Neural cell (in vitro differentiated cells): ENCODE measurements at regions not wholly inside any gene's neighbourhood (a gene's known extent, or its start where the extent isn't known, plus 50 kb on each side); places are given as distances from the start of the nearest gene placed in this dataset.

ENCODE experiments used
- H2AFZ ChIP-seq: fragments of 200-600, 300-800 bp; sonication (generic), shearing (Covaris generic); 2 replicates; pipeline ENCODE4 v1.6.0; 2014; ENCODE audit warnings: low read depth, mild to moderate bottlenecking, antibody characterized with exemption, low read length, moderate library complexity
- H3F3A ChIP-seq: fragments of 200-600 bp; shearing (Covaris generic); 2 replicates; pipeline ENCODE4 v1.6.1; 2016; ENCODE audit warnings: mild to moderate bottlenecking, moderate library complexity, mixed read lengths, antibody characterized with exemption, low read length; ENCODE audit not compliant: insufficient read depth, poor library complexity, severe bottlenecking
- H3K27ac ChIP-seq: fragments of 200-600, 300-800 bp; sonication (generic), shearing (Covaris generic); 2 replicates; pipeline ENCODE4 v1.5.1; 2014; ENCODE audit warnings: mild to moderate bottlenecking, low read length, moderate library complexity
- H3K27me3 ChIP-seq: fragments of 300-800, 200-600 bp; sonication (generic), shearing (Covaris generic); 2 replicates; pipeline ENCODE4 v1.6.0; 2014; ENCODE audit warnings: mild to moderate bottlenecking, low read depth, low read length, moderate library complexity; ENCODE audit not compliant: insufficient read depth
- H3K36me3 ChIP-seq: fragments of 300-800, 200-600 bp; sonication (generic), shearing (Covaris generic); 2 replicates; pipeline ENCODE4 v1.5.1; 2014; ENCODE audit warnings: mild to moderate bottlenecking, antibody characterized with exemption, low read length, moderate library complexity; ENCODE audit not compliant: insufficient read depth
- H3K4me2 ChIP-seq: fragments of 300-800, 200-600 bp; sonication (generic), shearing (Covaris generic); 2 replicates; pipeline ENCODE4 v1.6.0; 2014; ENCODE audit warnings: mild to moderate bottlenecking, low read length
- H3K4me3 ChIP-seq: fragments of 300-800, 200-600 bp; sonication (generic), shearing (Covaris generic); 2 replicates; pipeline ENCODE4 v1.5.1; 2014; ENCODE audit warnings: mild to moderate bottlenecking, low read length, moderate library complexity
- H3K79me2 ChIP-seq: fragments of 200-600 bp; shearing (Covaris generic); replicated peaks from 2 replicates; pipeline ENCODE4 v1.6.0; 2014; ENCODE audit warnings: mild to moderate bottlenecking, low read length, moderate library complexity; ENCODE audit not compliant: insufficient read depth
- H3K9ac ChIP-seq: fragments of 300-800, 200-600 bp; sonication (generic), shearing (Covaris generic); 2 replicates; pipeline ENCODE4 v1.6.1; 2016; ENCODE audit warnings: mild to moderate bottlenecking, low read length, mixed read lengths
- H3K9me2 ChIP-seq: fragments of 200-600 bp; shearing (Covaris generic); 2 replicates; pipeline ENCODE4 v1.6.1; 2016; ENCODE audit warnings: mild to moderate bottlenecking, low read length, mixed read lengths; ENCODE audit not compliant: insufficient read depth
- H3K9me3 ChIP-seq: fragments of 200-600, 300-800 bp; sonication (generic), shearing (Covaris generic); 2 replicates; pipeline ENCODE4 v1.6.1; 2016; ENCODE audit warnings: mild to moderate bottlenecking, mixed run types, low read length, moderate library complexity, mixed read lengths
- H4K20me1 ChIP-seq: fragments of 200-600 bp; shearing (Covaris generic); 2 replicates; pipeline ENCODE4 v1.6.1; 2016; ENCODE audit warnings: mild to moderate bottlenecking, mixed run types; ENCODE audit not compliant: insufficient read depth
- CTCF ChIP-seq: fragments of 450-650 bp; IDR thresholded peaks from 2 replicates; pipeline ENCODE4 v1.5.1; 2014; ENCODE audit warnings: antibody characterized with exemption, mild to moderate bottlenecking, moderate library complexity; ENCODE audit not compliant: poor library complexity, severe bottlenecking
- EP300 ChIP-seq: fragments of 450-650 bp; conservative IDR thresholded peaks from 2 replicates; pipeline ENCODE4 v1.6.1; 2014; ENCODE audit warnings: antibody characterized with exemption, mild to moderate bottlenecking, moderate library complexity; ENCODE audit not compliant: poor library complexity, severe bottlenecking
- EZH2 ChIP-seq: fragments of 200-600, 300-800 bp; shearing (Covaris generic), sonication (generic); IDR thresholded peaks from 2 replicates; pipeline ENCODE4 v1.6.1; 2014; ENCODE audit warnings: antibody characterized with exemption, low read length, borderline replicate concordance, mild to moderate bottlenecking; ENCODE audit not compliant: insufficient read depth, poor library complexity, severe bottlenecking
- MXI1 ChIP-seq: fragments of 450-650 bp; conservative IDR thresholded peaks from 2 replicates; pipeline ENCODE4 v1.6.1; 2014; ENCODE audit warnings: antibody characterized with exemption, mild to moderate bottlenecking; ENCODE audit not compliant: poor library complexity, severe bottlenecking
- POLR2AphosphoS5 ChIP-seq: IDR thresholded peaks from 2 replicates; pipeline ENCODE4 v1.6.1; 2012
- RAD21 ChIP-seq: fragments of 450-650 bp; conservative IDR thresholded peaks from 2 replicates; pipeline ENCODE4 v1.6.1; 2014; ENCODE audit warnings: antibody characterized with exemption, mild to moderate bottlenecking, moderate library complexity
- REST ChIP-seq: IDR thresholded peaks from 2 replicates; pipeline ENCODE4 v1.6.1; 2012; ENCODE audit warnings: borderline replicate concordance
- SMC3 ChIP-seq: fragments of 450-650 bp; conservative IDR thresholded peaks from 2 replicates; pipeline ENCODE4 v1.6.1; 2014; ENCODE audit warnings: antibody characterized with exemption, mild to moderate bottlenecking, moderate library complexity; ENCODE audit not compliant: poor library complexity
- TAF1 ChIP-seq: IDR thresholded peaks from 2 replicates; pipeline ENCODE4 v1.6.1; 2012; ENCODE audit warnings: low read depth

GRCh38 chr10:118950190-118950680, 79.3 kb upstream of the NANOS1 start:
- no peaks in the 10 kb centered on the region for H3F3A ChIP-seq
- H3K27me3 ChIP-seq = no peaks in the 10 kb centered on the region
- no peak overlapping the region for H3K4me3 ChIP-seq
- no peak overlapping the region for H2AFZ ChIP-seq
- no peak overlapping the region for H3K4me2 ChIP-seq
- H3K36me3 ChIP-seq = no peaks in the 10 kb centered on the region
- no peaks in the 10 kb centered on the region for H3K9me2 ChIP-seq
- H3K79me2 ChIP-seq = no peaks in the 10 kb centered on the region
- TF ChIP-seq EZH2 (no peak), CTCF (no peak), RAD21 (no peak), POLR2AphosphoS5 (no peak), EP300 (no peak), SMC3 (no peak), MXI1 (no peak), REST (no peak), TAF1 (no peak)
- H3K27ac ChIP-seq = no peak overlapping the region
- H3K9me3 ChIP-seq = no peaks in the 10 kb centered on the region
- no peak overlapping the region for H3K9ac ChIP-seq
- H4K20me1 ChIP-seq = no peaks in the 10 kb centered on the region

- Histone ChIP-seq H2AFZ (no peak overlapping the region), H3K27me3 (no peaks in the 10 kb centered on the region), H3K4me2 (peak overlapping the region; percentile 42), H3K9me3 (no peaks in the 10 kb centered on the region), H3K9ac (peak overlapping the region; percentile 35), H3K4me3 (peak overlapping the region; percentile 51), H3F3A (no peaks in the 10 kb centered on the region), H3K36me3 (no peaks in the 10 kb centered on the region), H3K79me2 (no peaks in the 10 kb centered on the region), H3K27ac (peak overlapping the region; percentile 30), H3K9me2 (no peaks in the 10 kb centered on the region), H4K20me1 (no peaks in the 10 kb centered on the region)
- TF ChIP-seq RAD21 (no peak), SMC3 (no peak), CTCF (no peak), POLR2AphosphoS5 (peak; percentile 66), REST (no peak), EP300 (peak; percentile 87)
Measured at GRCh38 chr10:118950997-118951637, 78.4 kb upstream of the NANOS1 start.
